ENCODE measurements at regions not wholly inside any gene's neighbourhood (a gene's known extent, or its start where the extent isn't known, plus 50 kb on each side); places are given as distances from the start of the nearest gene placed in this dataset.

DNA sequence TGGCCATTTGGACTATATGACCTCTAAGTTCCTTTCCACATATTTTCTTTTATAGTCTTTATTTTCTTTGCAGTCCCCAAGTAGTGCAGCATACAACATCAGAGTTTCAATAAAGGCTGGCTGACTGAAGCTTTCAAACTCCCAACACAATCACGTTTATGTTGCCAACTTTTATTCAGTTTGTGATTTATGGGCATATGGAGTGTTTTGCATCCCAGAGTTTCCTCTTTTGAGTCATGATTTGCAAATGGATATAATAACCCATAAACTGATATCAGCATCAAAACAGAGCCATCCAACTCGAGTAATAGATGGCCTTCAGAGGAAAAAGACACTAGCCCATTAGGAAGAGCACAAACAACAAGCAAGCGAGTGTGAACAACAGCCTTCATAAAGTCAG lies 414.0 kb downstream of the ELAVL2 start:
- TF ChIP-seq, protein P1, sequence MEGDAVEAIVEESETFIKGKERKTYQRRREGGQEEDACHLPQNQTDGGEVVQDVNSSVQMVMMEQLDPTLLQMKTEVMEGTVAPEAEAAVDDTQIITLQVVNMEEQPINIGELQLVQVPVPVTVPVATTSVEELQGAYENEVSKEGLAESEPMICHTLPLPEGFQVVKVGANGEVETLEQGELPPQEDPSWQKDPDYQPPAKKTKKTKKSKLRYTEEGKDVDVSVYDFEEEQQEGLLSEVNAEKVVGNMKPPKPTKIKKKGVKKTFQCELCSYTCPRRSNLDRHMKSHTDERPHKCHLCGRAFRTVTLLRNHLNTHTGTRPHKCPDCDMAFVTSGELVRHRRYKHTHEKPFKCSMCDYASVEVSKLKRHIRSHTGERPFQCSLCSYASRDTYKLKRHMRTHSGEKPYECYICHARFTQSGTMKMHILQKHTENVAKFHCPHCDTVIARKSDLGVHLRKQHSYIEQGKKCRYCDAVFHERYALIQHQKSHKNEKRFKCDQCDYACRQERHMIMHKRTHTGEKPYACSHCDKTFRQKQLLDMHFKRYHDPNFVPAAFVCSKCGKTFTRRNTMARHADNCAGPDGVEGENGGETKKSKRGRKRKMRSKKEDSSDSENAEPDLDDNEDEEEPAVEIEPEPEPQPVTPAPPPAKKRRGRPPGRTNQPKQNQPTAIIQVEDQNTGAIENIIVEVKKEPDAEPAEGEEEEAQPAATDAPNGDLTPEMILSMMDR (IDR thresholded peaks at IDR 0.05): no peak
- TF ChIP-seq POLR2A (IDR thresholded peaks at IDR 0.05): no peak
